H1 (cell line): ENCODE measurements at regions not wholly inside any gene's neighbourhood (a gene's known extent, or its start where the extent isn't known, plus 50 kb on each side); places are given as distances from the start of the nearest gene placed in this dataset.

Experiments
- POLR2AphosphoS5 ChIP-seq: IDR thresholded peaks from 2 replicates; pipeline ENCODE4 v1.6.1; 2011; ENCODE audit warnings: low read depth, low read length
- SAP30 ChIP-seq: fragments of 300-600 bp; sonication (generic); IDR thresholded peaks from 2 replicates; pipeline ENCODE4 v1.7.1; 2012; ENCODE audit warnings: low read length, moderate library complexity, mild to moderate bottlenecking, inconsistent platforms; ENCODE audit not compliant: insufficient read depth, insufficient replicate concordance

DNA sequence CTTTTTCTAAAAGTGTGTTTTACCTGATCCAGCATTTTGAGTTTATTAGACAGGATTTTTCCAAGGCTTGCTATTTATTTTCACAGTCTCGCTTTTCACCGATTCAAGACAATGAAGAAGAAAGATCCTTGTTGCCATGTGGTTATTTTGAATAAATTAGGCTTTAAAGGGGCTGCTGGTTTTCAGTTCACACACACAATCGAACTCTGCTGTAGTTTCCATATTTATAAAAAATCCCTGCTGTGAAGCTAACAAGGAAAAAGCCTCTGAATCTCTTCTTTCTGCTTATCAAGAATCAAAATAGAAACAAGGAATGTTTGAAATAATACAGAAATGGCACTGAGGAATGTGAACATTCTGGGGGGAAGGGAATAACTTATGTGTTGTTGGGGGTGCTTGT is 102.5 kb upstream of the KAZN start (continued):
- no peak for TF ChIP-seq POLR2AphosphoS5
- no peak for TF ChIP-seq SAP30
